HG03175 (cell line): ENCODE measurements at regions not wholly inside any gene's neighbourhood (a gene's known extent, or its start where the extent isn't known, plus 50 kb on each side); places are given as distances from the start of the nearest gene placed in this dataset.
"Not testable (repeated sequence)": the region's sequence is repeated elsewhere in the genome, so short reads cannot be mapped to it uniquely, and the experiment has no call there.

ENCODE experiments used
- ATAC-seq: cut with Tn5 transposase; IDR thresholded peaks from one replicate; pipeline ENCODE4 v1.9.1; 2021; ENCODE audit warnings: mild to moderate bottlenecking, moderate library complexity; ENCODE audit not compliant: unreplicated experiment

- no peak for ATAC-seq
Measured at GRCh38 chr4:115678425-115678941, 565.1 kb upstream of the NDST4 start.

GRCh38 chr4:115675719-115676118, 562.3 kb upstream of the NDST4 start:
- ATAC-seq: no peak

- ATAC-seq: no peak
Measured at GRCh38 chr4:115674485-115674884, 561.1 kb upstream of the NDST4 start.

- ATAC-seq: no peak
Measured at GRCh38 chr4:115671581-115671980, 558.2 kb upstream of the NDST4 start.

- ATAC-seq: no peak
Measured at GRCh38 chr4:115670930-115671329, 557.5 kb upstream of the NDST4 start.

- ATAC-seq: no peak
Measured at GRCh38 chr4:115668396-115668795, 555.0 kb upstream of the NDST4 start.

GRCh38 chr4:115664285-115664684, 550.9 kb upstream of the NDST4 start:
- no peak for ATAC-seq

- no peak for ATAC-seq
Measured at GRCh38 chr4:115660465-115660864, 547.0 kb upstream of the NDST4 start.

GRCh38 chr4:115657991-115658650, 544.7 kb upstream of the NDST4 start:
- no peak for ATAC-seq

- ATAC-seq: no peak
Measured at GRCh38 chr4:115655626-115656025, 542.2 kb upstream of the NDST4 start.

- ATAC-seq: no peak
Measured at GRCh38 chr4:115648786-115649185, 535.4 kb upstream of the NDST4 start.

- no peak for ATAC-seq
Measured at GRCh38 chr4:115629270-115629669, 515.9 kb upstream of the NDST4 start.

- no peak for ATAC-seq
Measured at GRCh38 chr4:115609631-115610030, 496.2 kb upstream of the NDST4 start.

GRCh38 chr4:115607311-115607710, 493.9 kb upstream of the NDST4 start:
- no peak for ATAC-seq

GRCh38 chr4:115596265-115597001, 483.0 kb upstream of the NDST4 start:
- no peak for ATAC-seq

- no peak for ATAC-seq
Measured at GRCh38 chr4:115580901-115581300, 467.5 kb upstream of the NDST4 start.

GRCh38 chr4:115575851-115576250, 462.4 kb upstream of the NDST4 start:
- no peak for ATAC-seq

GRCh38 chr4:115562506-115562905, 449.1 kb upstream of the NDST4 start:
- no peak for ATAC-seq

GRCh38 chr4:115548123-115548522, 434.7 kb upstream of the NDST4 start:
- ATAC-seq: no peak

GRCh38 chr4:115537387-115537786, 424.0 kb upstream of the NDST4 start:
- ATAC-seq: no peak

- no peak for ATAC-seq
Measured at GRCh38 chr4:115529126-115529525, 415.7 kb upstream of the NDST4 start.

- not testable (repeated sequence) for ATAC-seq
Measured at GRCh38 chr4:115519476-115519875, 406.1 kb upstream of the NDST4 start.
